ENCODE measurements at regions not wholly inside any gene's neighbourhood (a gene's known extent, or its start where the extent isn't known, plus 50 kb on each side); places are given as distances from the start of the nearest gene placed in this dataset.
A peak's percentile ranks its signal among the peaks of the same experiment; 100 is the strongest.
"Not testable (repeated sequence)": the region's sequence is repeated elsewhere in the genome, so short reads cannot be mapped to it uniquely, and the experiment has no call there.

- DNase-seq = no peak
These were observed 1080.7 kb upstream of the CELF4 start for GRCh38 chr18:38646296-38646695.

GRCh38 chr18:38644875-38645641 is 1079.5 kb upstream of the CELF4 start:
- DNase-seq = no peak

GRCh38 chr18:38642711-38643110 is 1077.1 kb upstream of the CELF4 start:
- DNase-seq = no peak

GRCh38 chr18:38639700-38640099 is 1074.1 kb upstream of the CELF4 start:
- DNase-seq = not testable (repeated sequence)

GRCh38 chr18:38635709-38636430 is 1070.3 kb upstream of the CELF4 start:
- peak; percentile 37 for DNase-seq

- no peak for DNase-seq
These were observed 1068.5 kb upstream of the CELF4 start for GRCh38 chr18:38634117-38634516.

GRCh38 chr18:38633333-38633732 is 1067.7 kb upstream of the CELF4 start:
- DNase-seq = no peak

GRCh38 chr18:38619129-38619528 is 1053.5 kb upstream of the CELF4 start:
- no peak for DNase-seq

- no peak for DNase-seq
These were observed 1050.7 kb upstream of the CELF4 start for GRCh38 chr18:38616306-38616705.

GRCh38 chr18:38612904-38613303 is 1047.3 kb upstream of the CELF4 start:
- no peak for DNase-seq

GRCh38 chr18:38611036-38611964 is 1045.7 kb upstream of the CELF4 start:
- DNase-seq = no peak

GRCh38 chr18:38606841-38607240 is 1041.2 kb upstream of the CELF4 start:
- DNase-seq = no peak

GRCh38 chr18:38602341-38602740 is 1036.7 kb upstream of the CELF4 start:
- no peak for DNase-seq

- no peak for DNase-seq
These were observed 1022.0 kb upstream of the CELF4 start for GRCh38 chr18:38587571-38587970.

GRCh38 chr18:38586327-38586726 is 1020.7 kb upstream of the CELF4 start:
- no peak for DNase-seq

GRCh38 chr18:38579764-38580163 is 1014.2 kb upstream of the CELF4 start:
- DNase-seq = no peak

- no peak for DNase-seq
These were observed 1011.3 kb upstream of the CELF4 start for GRCh38 chr18:38576916-38577315.

GRCh38 chr18:38576349-38576748 is 1010.8 kb upstream of the CELF4 start:
- no peak for DNase-seq

GRCh38 chr18:38575648-38576047 is 1010.0 kb upstream of the CELF4 start:
- no peak for DNase-seq

- DNase-seq = no peak
These were observed 1009.4 kb upstream of the CELF4 start for GRCh38 chr18:38575023-38575422.

- no peak for DNase-seq
These were observed 1007.0 kb upstream of the CELF4 start for GRCh38 chr18:38572554-38573111.

- DNase-seq = no peak
These were observed 1006.1 kb upstream of the CELF4 start for GRCh38 chr18:38571651-38572050.

- no peak for DNase-seq
These were observed 999.9 kb upstream of the CELF4 start for GRCh38 chr18:38565513-38565912.
